ENCODE measurements at regions not wholly inside any gene's neighbourhood (a gene's known extent, or its start where the extent isn't known, plus 50 kb on each side); places are given as distances from the start of the nearest gene placed in this dataset.
A peak's percentile ranks its signal among the peaks of the same experiment; 100 is the strongest.
"Not testable (repeated sequence)": the region's sequence is repeated elsewhere in the genome, so short reads cannot be mapped to it uniquely, and the experiment has no call there.

- Histone ChIP-seq H3K27me3 (ENCODE audit: control insufficient read depth, insufficient read depth, low read length) (no peaks in the 10 kb centered on the region), H3K4me3 (ENCODE audit: insufficient read depth, low read depth, low read length) (no peak overlapping the region), H3K36me3 (replicated peaks; ENCODE audit: control insufficient read depth, insufficient read depth, low read length) (no peaks in the 10 kb centered on the region)
- no peak for DNase-seq
Observed at GRCh38 chr14:30332374-30332773, 226.6 kb upstream of the G2E3 start.

GRCh38 chr14:30333934-30334333 is 225.0 kb upstream of the G2E3 start:
- H3K27me3 ChIP-seq (ENCODE audit: control insufficient read depth, insufficient read depth, low read length), result no peaks in the 10 kb centered on the region
- no peaks in the 10 kb centered on the region for H3K36me3 ChIP-seq (replicated peaks; ENCODE audit: control insufficient read depth, insufficient read depth, low read length)
- no peak overlapping the region for H3K4me3 ChIP-seq (ENCODE audit: insufficient read depth, low read depth, low read length)
- DNase-seq, result no peak

GRCh38 chr14:30337456-30337855 is 221.5 kb upstream of the G2E3 start:
- Histone ChIP-seq H3K36me3 (replicated peaks; ENCODE audit: control insufficient read depth, insufficient read depth, low read length) (no peaks in the 10 kb centered on the region), H3K4me3 (ENCODE audit: insufficient read depth, low read depth, low read length) (no peak overlapping the region), H3K27me3 (ENCODE audit: control insufficient read depth, insufficient read depth, low read length) (no peaks in the 10 kb centered on the region)
- DNase-seq, result no peak

DNA sequence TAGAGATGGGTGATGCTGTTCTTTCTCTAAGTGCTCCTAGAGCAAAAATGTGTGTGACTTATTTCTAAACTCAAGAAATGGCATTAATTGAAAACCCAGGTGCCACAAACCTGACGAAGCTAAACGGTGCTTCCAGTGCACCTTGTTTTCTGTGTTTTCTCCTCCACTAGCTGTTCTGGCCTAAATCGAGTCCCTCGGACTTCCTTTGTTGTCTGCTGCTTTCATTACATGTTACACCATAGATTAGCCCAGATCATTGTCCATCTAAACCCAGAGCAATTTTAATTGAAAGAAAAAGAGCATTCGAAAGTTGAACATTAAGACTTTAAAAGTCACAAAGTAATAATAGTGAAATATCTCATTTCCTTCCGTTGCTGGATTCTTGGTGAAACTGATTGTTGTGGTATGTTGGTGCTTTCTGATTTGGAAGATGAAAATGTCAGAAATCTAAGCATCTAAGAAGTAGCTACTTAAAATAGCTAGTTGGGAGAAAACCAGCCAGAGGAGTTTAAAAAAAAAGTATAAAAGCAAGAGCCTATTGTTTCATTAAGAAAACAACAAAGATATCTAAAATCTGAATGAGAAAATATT is 219.6 kb upstream of the G2E3 start:
- no peak for DNase-seq
- no peaks in the 10 kb centered on the region for H3K27me3 ChIP-seq (ENCODE audit: control insufficient read depth, insufficient read depth, low read length)
- no peaks in the 10 kb centered on the region for H3K36me3 ChIP-seq (replicated peaks; ENCODE audit: control insufficient read depth, insufficient read depth, low read length)
- H3K4me3 ChIP-seq (ENCODE audit: insufficient read depth, low read depth, low read length), result no peak overlapping the region

DNA sequence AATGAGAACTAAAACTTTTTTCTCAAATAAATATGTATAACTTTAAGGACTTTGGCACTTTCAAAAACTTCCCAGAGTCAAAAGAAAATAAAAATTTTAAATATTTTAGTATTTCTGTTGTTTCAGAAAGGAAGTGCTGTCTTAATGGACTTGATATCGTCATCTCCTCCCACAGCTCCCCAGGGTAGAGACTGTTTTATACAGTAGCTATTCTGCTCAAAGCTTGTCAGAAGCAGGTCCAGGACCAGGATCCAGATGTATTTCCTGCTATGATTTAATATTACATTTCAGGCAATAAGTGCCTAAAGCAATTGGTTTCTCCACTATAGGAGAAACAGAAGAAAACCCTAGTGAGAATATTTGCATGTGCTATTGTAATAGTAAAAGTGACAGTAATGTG is 218.5 kb upstream of the G2E3 start:
- no peaks in the 10 kb centered on the region for H3K36me3 ChIP-seq (replicated peaks; ENCODE audit: control insufficient read depth, insufficient read depth, low read length)
- H3K27me3 ChIP-seq (ENCODE audit: control insufficient read depth, insufficient read depth, low read length), result no peaks in the 10 kb centered on the region
- DNase-seq, result no peak
- no peak overlapping the region for H3K4me3 ChIP-seq (ENCODE audit: insufficient read depth, low read depth, low read length)

GRCh38 chr14:30345511-30345910 is 213.4 kb upstream of the G2E3 start:
- H3K36me3 ChIP-seq (replicated peaks; ENCODE audit: control insufficient read depth, insufficient read depth, low read length), result no peaks in the 10 kb centered on the region
- H3K27me3 ChIP-seq (ENCODE audit: control insufficient read depth, insufficient read depth, low read length), result no peaks in the 10 kb centered on the region
- H3K4me3 ChIP-seq (ENCODE audit: insufficient read depth, low read depth, low read length), result no peak overlapping the region
- DNase-seq, result no peak

DNA sequence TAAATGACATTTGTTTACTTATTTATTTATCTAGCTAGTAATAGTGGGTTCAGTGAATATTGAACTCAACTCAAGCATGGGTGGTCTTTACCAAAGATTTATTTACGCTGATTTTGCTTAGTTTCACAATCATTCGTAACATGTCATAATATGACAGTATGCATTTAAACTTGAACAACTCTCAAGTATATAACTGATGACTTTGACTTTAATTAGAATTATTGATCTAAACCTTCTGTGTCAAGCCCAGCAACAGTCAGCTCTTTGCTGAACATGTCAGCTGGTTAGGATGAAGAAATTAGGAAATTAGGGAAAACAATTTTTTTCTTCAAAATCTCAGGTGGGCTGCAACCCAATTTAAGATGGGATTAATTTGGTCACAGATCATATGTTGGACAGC is 210.5 kb upstream of the G2E3 start:
- no peaks in the 10 kb centered on the region for H3K27me3 ChIP-seq (ENCODE audit: control insufficient read depth, insufficient read depth, low read length)
- no peaks in the 10 kb centered on the region for H3K36me3 ChIP-seq (replicated peaks; ENCODE audit: control insufficient read depth, insufficient read depth, low read length)
- no peak for DNase-seq
- no peak overlapping the region for H3K4me3 ChIP-seq (ENCODE audit: insufficient read depth, low read depth, low read length)

GRCh38 chr14:30349520-30349919 is 209.4 kb upstream of the G2E3 start:
- no peak for DNase-seq
- Histone ChIP-seq H3K36me3 (replicated peaks; ENCODE audit: control insufficient read depth, insufficient read depth, low read length) (no peaks in the 10 kb centered on the region), H3K27me3 (ENCODE audit: control insufficient read depth, insufficient read depth, low read length) (no peaks in the 10 kb centered on the region), H3K4me3 (ENCODE audit: insufficient read depth, low read depth, low read length) (no peak overlapping the region)

DNA sequence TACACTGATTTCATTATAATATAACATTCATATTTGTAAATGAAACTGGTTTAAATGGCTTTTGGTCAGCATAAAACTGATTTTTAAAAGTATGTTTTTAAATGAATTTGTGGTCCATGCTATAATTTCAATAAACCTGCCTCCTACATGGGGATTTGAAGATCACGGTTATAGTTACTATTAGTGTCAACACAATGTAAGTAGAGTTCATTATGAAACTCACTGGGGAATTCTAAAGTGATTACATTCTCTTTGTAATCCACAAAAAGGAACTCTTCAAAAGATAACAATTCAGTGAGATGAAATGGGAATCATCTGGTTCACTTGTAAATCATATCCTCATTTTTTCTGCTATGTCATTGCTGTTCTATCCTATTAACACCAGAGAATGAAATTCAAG is 204.5 kb upstream of the G2E3 start:
- no peak overlapping the region for H3K4me3 ChIP-seq (ENCODE audit: insufficient read depth, low read depth, low read length)
- no peaks in the 10 kb centered on the region for H3K36me3 ChIP-seq (replicated peaks; ENCODE audit: control insufficient read depth, insufficient read depth, low read length)
- DNase-seq, result no peak
- no peaks in the 10 kb centered on the region for H3K27me3 ChIP-seq (ENCODE audit: control insufficient read depth, insufficient read depth, low read length)

- H3K36me3 ChIP-seq (replicated peaks; ENCODE audit: control insufficient read depth, insufficient read depth, low read length), result no peaks in the 10 kb centered on the region
- no peak for DNase-seq
- no peak overlapping the region for H3K4me3 ChIP-seq (ENCODE audit: insufficient read depth, low read depth, low read length)
- no peaks in the 10 kb centered on the region for H3K27me3 ChIP-seq (ENCODE audit: control insufficient read depth, insufficient read depth, low read length)
Observed at GRCh38 chr14:30355431-30355913, 203.5 kb upstream of the G2E3 start.

GRCh38 chr14:30356438-30357202 is 202.3 kb upstream of the G2E3 start:
- no peaks in the 10 kb centered on the region for H3K36me3 ChIP-seq (replicated peaks; ENCODE audit: control insufficient read depth, insufficient read depth, low read length)
- DNase-seq, result no peak
- no peak overlapping the region for H3K4me3 ChIP-seq (ENCODE audit: insufficient read depth, low read depth, low read length)
- H3K27me3 ChIP-seq (ENCODE audit: control insufficient read depth, insufficient read depth, low read length), result no peaks in the 10 kb centered on the region

DNA sequence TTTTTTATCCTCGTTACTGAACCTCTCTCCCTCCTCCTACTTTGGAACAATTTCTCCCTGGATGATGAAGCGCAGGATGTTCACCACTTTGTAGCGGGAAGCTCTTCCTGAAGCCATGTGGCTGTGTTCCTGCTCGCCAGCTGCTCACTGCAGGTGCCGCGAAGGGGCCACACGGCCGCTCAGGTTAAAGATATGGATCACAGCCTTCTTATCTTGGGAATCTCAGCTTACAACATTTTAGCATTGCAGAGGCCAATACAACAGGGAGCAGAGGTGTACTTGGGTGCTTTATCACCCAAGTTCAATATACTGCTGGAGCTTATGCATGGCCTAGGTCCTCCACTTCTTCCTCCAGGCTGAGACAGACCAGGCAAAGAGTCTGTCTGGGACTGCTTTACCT is 201.2 kb upstream of the G2E3 start:
- Histone ChIP-seq H3K4me3 (ENCODE audit: insufficient read depth, low read depth, low read length) (no peak overlapping the region), H3K36me3 (replicated peaks; ENCODE audit: control insufficient read depth, insufficient read depth, low read length) (no peaks in the 10 kb centered on the region), H3K27me3 (ENCODE audit: control insufficient read depth, insufficient read depth, low read length) (no peaks in the 10 kb centered on the region)
- no peak for DNase-seq

DNA sequence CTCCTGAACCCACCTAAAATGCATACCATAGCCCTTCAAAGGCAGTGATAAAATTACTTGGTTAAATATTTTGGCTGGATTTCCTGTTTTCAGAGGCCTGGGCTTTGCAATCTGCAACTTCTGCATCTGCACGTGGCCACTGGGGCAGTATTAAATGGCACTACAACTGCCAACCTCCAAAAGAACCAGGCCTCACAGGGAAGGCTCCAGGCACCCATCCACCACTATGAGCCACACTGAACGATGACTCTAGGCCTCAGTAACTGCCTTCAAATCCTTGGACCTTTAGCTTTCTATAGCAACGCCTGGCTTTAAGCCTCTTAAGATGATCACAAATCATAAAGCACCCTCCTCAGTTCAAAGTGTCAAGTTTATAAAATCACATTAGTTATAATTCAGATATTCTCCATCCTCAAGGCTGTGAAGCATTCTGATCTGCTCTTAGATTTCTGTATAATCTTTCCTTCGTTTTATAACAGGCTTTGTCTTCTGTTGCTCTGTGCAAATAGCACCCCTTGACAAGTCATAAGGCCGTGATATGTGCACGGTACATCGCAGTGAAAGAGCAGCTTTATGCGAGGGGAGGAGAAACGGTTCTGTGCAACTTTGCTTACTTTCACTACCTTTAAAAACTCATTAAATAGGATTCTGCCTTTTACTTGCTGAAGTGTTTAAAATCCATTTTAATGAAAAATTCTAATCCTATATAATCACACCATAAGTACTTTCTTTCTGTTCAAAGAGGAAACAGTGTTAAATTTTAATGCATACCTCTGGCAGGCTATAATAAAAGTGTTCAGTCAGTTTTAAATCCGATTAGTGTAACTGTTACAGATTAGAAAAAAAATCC is 196.4 kb upstream of the G2E3 start:
- Histone ChIP-seq H3K27me3 (ENCODE audit: control insufficient read depth, insufficient read depth, low read length) (no peaks in the 10 kb centered on the region), H3K4me3 (ENCODE audit: insufficient read depth, low read depth, low read length) (no peak overlapping the region), H3K36me3 (replicated peaks; ENCODE audit: control insufficient read depth, insufficient read depth, low read length) (no peaks in the 10 kb centered on the region)
- DNase-seq, result no peak

DNA sequence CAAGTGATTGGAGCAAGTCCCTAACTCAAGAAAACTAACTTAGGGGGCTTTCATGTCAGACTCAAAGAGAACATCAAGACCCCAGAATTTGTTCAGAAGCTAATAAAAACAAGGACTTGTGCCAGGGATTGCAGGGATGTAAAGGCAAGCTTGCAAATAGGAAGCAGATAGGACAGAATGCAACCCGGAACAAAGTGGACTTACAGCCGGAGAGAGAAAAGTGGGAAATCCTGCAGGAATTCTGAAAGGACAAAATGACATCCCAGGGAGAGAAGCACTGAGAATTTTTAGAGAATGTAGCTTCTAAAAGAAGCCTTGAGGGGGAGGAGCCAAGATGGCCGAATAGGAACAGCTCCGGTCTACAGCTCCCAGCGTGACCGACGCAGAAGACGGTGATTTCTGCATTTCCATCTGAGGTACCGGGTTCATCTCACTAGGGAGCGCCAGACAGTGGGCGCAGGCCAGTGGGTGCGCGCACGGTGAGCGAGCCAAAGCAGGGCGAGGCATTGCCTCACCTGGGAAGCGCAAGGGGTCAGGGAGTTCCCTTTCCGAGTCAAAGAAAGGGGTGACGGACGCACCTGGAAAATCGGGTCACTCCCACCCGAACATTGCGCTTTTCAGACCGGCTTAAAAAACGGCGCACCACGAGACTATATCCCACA is 195.6 kb upstream of the G2E3 start:
- not testable (repeated sequence) for H3K36me3 ChIP-seq (replicated peaks; ENCODE audit: control insufficient read depth, insufficient read depth, low read length); DNase-seq; H3K27me3 ChIP-seq (ENCODE audit: control insufficient read depth, insufficient read depth, low read length)
- peak overlapping the region; percentile 20; the same call in 1 of the 2 replicates for H3K4me3 ChIP-seq (ENCODE audit: insufficient read depth, low read depth, low read length)
